ENCODE measurements at regions not wholly inside any gene's neighbourhood (a gene's known extent, or its start where the extent isn't known, plus 50 kb on each side); places are given as distances from the start of the nearest gene placed in this dataset.

GRCh38 chr3:40805456-40805855, 280.7 kb downstream of the ZNF621 start:
- TF ChIP-seq CTCF (IDR thresholded peaks at IDR 0.05) (no peak), POLR2A (IDR thresholded peaks at IDR 0.05) (no peak)

Measured in heart left ventricle (tissue), 13 donors.